A673 (cell line): ENCODE measurements at regions not wholly inside any gene's neighbourhood (a gene's known extent, or its start where the extent isn't known, plus 50 kb on each side); places are given as distances from the start of the nearest gene placed in this dataset.

ENCODE experiments used
- BruUV-seq: library from RNA; stranded (reverse); fragments of 400-500 nt; replicated peaks from 2 replicates; lab custom pipeline; 2021; lab: Mats Ljungman, UMichigan
- CTCF ChIA-PET: fragments of 300-600 bp; sonication (Branson Sonifier 250); formaldehyde crosslinking; loops from one replicate; lab custom pipeline; 2022; ENCODE audit warnings: antibody characterized with exemption; lab: Charles Lee
- POLR2A ChIA-PET: fragments of 300-600 bp; sonication (Branson Sonifier 250); formaldehyde crosslinking; loops from one replicate; lab custom pipeline; 2022; ENCODE audit warnings: antibody characterized with exemption; ENCODE audit not compliant: low non-redundant PET; lab: Charles Lee
- DNase-seq: peaks from one replicate; pipeline ENCODE4 v3.0.0-alpha.2; 2015; ENCODE audit warnings: low spot score
- H3K27ac ChIP-seq: fragments of 200-600 bp; sonication (generic); 2 replicates; pipeline ENCODE4 v1.5.1; 2016; ENCODE audit warnings: mixed run types, low read depth, mild to moderate bottlenecking, mixed read lengths, antibody characterized with exemption, low read length; ENCODE audit not compliant: poor library complexity, severe bottlenecking
- H3K27me3 ChIP-seq: fragments of 200-600 bp; sonication (generic); replicated peaks from 2 replicates; pipeline ENCODE4 v1.6.1; 2017; ENCODE audit warnings: mixed run types, low read depth, mild to moderate bottlenecking, mixed read lengths, antibody characterized with exemption, low read length; ENCODE audit not compliant: insufficient read depth, poor library complexity
- H3K36me3 ChIP-seq: fragments of 200-600 bp; sonication (generic); 2 replicates; pipeline ENCODE4 v1.6.1; 2016; ENCODE audit warnings: mixed run types, mild to moderate bottlenecking, mixed read lengths, antibody characterized with exemption, low read length; ENCODE audit not compliant: insufficient read depth, poor library complexity, severe bottlenecking
- H3K4me1 ChIP-seq: fragments of 200-600 bp; sonication (generic); 2 replicates; pipeline ENCODE4 v1.6.1; 2017; ENCODE audit warnings: mixed run types, mild to moderate bottlenecking, mixed read lengths, antibody characterized with exemption, low read length; ENCODE audit not compliant: insufficient read depth, poor library complexity, severe bottlenecking
- H3K4me3 ChIP-seq: fragments of 200-600 bp; sonication (generic); 2 replicates; pipeline ENCODE4 v1.5.1; 2016; ENCODE audit warnings: low read depth, mixed run types, mild to moderate bottlenecking, mixed read lengths, low read length; ENCODE audit not compliant: poor library complexity, severe bottlenecking
- H3K9me3 ChIP-seq: fragments of 200-600 bp; sonication (generic); 2 replicates; pipeline ENCODE4 v1.6.1; 2016; ENCODE audit warnings: mixed run types, low read depth, mild to moderate bottlenecking, mixed read lengths, antibody characterized with exemption, low read length; ENCODE audit not compliant: poor library complexity, severe bottlenecking
- CTCF ChIP-seq: fragments of 300-800, 200-600 bp; sonication (generic); conservative IDR thresholded peaks from 2 replicates; pipeline ENCODE4 v1.5.1; 2017; ENCODE audit warnings: low read depth, mild to moderate bottlenecking, antibody characterized with exemption, low read length, moderate library complexity, mixed read lengths
- EZH2 ChIP-seq: fragments of 200-600 bp; sonication (generic); IDR thresholded peaks from 2 replicates; pipeline ENCODE4 v1.6.1; 2017; ENCODE audit warnings: borderline replicate concordance, low read depth, mild to moderate bottlenecking, mixed read lengths, antibody characterized with exemption, low read length; ENCODE audit not compliant: poor library complexity, severe bottlenecking
- intact Hi-C: fragments of 100-400 bp; cut with micrococcal nuclease; formaldehyde crosslinking; loops from one replicate; pipeline ENCODE4 v1.10.0; 2022; ENCODE audit not compliant: unreplicated experiment

DNA sequence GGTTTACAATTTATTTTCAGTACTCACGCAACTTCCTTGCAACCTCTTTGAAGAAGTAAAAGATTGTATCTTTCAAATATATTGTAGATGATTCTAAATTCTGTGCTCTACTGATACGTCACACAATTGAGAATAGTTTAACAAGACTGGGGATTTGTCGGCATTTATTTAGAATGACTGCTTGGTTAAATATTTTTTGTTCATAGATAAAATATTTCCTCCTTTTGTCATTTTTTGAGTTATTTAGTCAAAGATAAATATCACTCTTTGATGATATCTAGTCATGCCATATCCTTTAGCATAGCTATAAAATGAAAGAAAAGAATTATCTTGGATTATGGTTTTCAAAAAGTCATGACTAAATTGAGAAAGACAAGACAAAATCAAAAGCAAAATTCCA is 2747.8 kb downstream of the PCDH9 start:
- TF ChIP-seq EZH2 (no peak), CTCF (no peak)
- intact Hi-C loops = no loop called here
- no peak for DNase-seq
- ChIA-PET CTCF (no interaction called here), POLR2A (no interaction called here)
- H3K36me3 ChIP-seq = no peaks in the 10 kb centered on the region
- BruUV-seq = no TSS peak
- no peaks in the 10 kb centered on the region for H3K4me1 ChIP-seq
- no peak overlapping the region for H3K27ac ChIP-seq
- H3K4me3 ChIP-seq = no peak overlapping the region
- no peaks in the 10 kb centered on the region for H3K9me3 ChIP-seq
- no peaks in the 10 kb centered on the region for H3K27me3 ChIP-seq

- Histone ChIP-seq H3K27ac (no peak overlapping the region), H3K27me3 (no peaks in the 10 kb centered on the region), H3K36me3 (no peaks in the 10 kb centered on the region), H3K9me3 (no peaks in the 10 kb centered on the region), H3K4me1 (no peaks in the 10 kb centered on the region), H3K4me3 (no peak overlapping the region)
- intact Hi-C loops = no loop called here
- DNase-seq = no peak
- TF ChIP-seq CTCF (no peak), EZH2 (no peak)
- no TSS peak for BruUV-seq
- POLR2A ChIA-PET = no interaction called here
- CTCF ChIA-PET = no interaction called here
These were observed 2749.5 kb downstream of the PCDH9 start for GRCh38 chr13:64480672-64481071.

- H3K27me3 ChIP-seq = no peaks in the 10 kb centered on the region
- DNase-seq = no peak
- POLR2A ChIA-PET = no interaction called here
- CTCF ChIA-PET = no interaction called here
- TF ChIP-seq EZH2 (no peak), CTCF (no peak)
- no peak overlapping the region for H3K4me3 ChIP-seq
- intact Hi-C loops = no loop called here
- no TSS peak for BruUV-seq
- H3K36me3 ChIP-seq = no peaks in the 10 kb centered on the region
- H3K9me3 ChIP-seq = no peaks in the 10 kb centered on the region
- H3K4me1 ChIP-seq = no peaks in the 10 kb centered on the region
- H3K27ac ChIP-seq = no peak overlapping the region
These were observed 2749.9 kb downstream of the PCDH9 start for GRCh38 chr13:64480211-64480610.
